GM18861 (cell line): ENCODE measurements at regions not wholly inside any gene's neighbourhood (a gene's known extent, or its start where the extent isn't known, plus 50 kb on each side); places are given as distances from the start of the nearest gene placed in this dataset.

ENCODE experiments used
- ATAC-seq: cut with Tn5 transposase; IDR thresholded peaks from one replicate; pipeline ENCODE4 v1.9.1; 2021; ENCODE audit not compliant: unreplicated experiment

DNA sequence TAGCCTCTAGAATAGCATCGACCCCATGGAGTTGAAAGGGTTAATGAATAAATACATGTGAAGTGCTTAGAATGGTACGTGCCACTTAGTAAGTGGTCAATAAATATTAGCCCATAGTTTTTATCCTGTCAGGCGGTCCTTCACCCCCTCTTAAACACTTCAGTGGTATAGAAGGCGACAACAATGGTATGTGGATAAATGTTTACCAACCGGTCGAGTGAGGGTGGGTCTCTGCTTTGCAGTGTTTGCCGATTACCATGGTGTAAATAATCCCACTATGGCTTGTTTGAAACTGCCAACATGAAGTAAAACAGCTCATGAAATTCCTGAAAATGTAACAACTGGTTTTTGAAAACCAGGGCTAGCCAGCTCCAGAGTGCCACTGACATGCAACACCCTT, 541.2 kb downstream of the BUD13 start:
- no peak for ATAC-seq

DNA sequence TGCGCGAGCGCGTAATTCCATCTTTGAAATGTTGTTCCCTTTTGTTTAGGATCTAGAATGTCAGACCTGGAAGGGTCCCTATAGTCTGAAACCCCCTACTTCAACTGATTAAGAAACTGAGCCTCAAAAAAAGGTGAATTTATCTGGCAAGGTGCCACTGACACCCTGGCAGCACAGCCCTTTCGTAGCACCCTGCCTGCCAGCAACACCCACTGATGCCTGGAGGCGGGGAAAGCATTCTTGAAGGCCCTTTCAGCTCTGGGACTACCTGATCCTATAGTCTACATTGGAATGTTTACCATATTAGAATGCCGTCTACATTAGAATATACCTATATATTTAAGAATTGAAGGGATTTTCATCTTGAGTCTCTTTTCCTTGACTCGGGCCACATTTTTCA, 542.3 kb downstream of the BUD13 start:
- ATAC-seq = no peak

DNA sequence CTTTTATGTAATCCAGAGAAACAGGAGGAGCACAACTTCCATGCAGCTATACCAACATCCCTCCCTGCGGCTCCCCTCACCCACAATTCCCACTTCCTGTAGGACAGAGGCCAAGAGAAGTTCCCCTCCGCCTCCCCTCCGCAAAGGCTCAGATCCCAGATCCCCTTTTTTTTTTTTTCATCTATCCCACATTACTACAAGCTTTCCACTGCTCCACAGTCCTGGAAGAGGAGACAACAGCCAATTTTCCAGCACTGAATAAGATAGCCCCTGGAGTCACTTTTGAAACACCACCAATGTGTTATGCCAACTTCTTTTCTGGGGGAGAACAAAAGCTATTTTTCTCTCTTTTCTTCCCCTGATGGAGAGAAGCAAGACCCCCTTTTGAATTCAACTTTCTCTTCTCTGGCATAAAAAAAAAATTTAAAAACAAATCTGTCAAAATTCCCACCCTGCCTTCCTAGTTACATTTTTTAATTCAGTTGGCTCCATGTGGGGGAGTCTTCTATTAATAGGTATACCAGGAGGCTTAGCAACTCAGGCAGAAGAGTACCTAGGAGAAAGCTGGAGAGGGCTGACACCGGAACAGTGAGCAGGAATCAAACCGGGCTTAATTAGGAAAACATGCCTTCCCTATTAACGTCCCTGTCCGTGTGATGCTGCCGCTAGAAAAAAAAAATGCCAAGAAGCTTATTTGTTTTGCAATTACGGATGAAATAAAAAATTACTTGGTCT, 543.4 kb downstream of the BUD13 start:
- no peak for ATAC-seq

DNA sequence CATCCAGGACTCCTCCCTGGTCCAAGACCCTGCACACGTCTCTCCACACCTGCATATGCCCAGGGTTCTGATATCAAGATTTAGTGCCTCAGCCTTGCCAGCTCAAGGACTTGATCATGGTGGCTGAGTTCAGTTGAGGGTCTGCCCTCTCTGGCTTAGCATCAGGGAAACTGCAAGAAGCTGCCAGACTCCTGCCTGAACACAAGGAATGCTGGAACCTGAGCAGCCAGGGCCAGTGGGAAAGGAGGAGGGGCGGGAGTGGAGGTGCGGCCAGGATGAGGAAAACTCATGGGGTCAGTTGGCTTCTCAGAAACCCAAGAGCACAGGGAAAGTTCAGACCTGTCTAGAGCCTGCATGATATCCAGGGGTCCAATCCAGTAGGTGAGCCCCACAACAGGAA, 546.1 kb downstream of the BUD13 start:
- no peak for ATAC-seq

DNA sequence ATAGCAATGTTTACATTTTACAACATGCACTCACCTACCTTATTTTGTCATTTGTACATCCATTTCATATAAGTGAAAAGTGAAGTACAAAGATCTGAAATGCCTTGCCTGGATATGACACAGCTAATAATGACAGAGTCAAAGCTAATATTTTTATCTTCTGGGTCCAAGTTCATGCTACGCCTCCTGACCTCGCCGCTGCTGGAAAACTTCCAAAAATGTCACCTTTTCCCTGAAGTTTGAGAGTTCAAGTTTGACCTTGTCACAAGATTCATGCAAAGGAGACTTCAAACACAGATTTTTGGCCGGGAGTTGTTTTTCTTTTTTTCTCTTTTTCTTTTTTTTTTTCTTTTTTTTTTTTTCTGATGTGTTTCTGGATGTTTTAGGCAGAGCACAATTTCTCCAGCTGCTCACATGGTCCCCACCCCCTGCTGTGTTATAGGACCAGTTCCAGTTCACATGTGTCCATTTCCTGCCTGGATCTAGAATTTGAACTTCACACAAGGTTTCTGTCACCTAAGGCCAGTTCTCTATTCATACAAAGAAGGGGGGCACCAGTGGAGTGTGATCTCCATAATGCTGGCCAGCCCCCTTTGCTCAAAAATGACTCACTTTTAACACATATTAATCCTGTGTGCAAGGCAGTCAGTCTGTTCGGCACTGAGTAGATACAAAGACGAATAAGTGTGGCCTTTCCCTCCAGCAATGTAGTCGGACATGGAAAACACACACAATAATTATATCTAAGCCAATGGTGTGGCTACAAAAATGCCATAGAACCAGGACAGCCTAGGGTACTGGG, 546.8 kb downstream of the BUD13 start:
- ATAC-seq = no peak

DNA sequence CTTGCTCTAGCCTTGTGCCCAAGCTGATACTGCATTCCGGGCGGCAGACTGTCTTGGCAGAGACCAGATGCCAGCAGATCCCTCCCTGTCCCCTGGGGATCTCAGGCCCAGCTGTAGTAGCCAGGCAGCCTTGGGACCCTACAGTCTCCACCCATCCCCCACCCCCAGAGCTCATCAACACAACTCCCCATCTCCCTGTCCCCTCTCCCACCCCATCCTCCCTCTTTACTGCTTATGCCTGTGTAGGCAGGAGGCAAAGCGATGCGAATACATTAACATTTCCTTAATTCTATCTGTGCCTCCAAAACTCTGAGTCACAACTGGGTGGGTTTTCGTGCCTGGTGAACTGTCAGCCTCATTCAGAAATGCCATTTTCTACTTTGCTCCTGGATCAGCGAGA, 547.6 kb downstream of the BUD13 start:
- no peak for ATAC-seq

DNA sequence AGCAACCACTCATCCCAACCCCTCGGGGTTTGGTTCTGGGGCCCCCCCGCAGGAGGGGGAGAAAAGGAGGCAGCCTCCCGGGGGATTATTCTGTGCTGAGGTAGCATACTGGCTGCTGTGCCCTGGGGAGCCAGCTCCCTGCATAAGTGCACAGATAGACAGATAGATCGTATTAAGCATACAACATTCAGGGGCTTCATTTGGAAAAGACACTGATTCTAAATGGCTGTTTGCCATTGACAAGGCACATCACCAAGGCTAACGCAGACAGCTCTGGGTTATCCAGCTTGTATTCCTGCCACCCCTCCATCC, 547.9 kb downstream of the BUD13 start:
- no peak for ATAC-seq

DNA sequence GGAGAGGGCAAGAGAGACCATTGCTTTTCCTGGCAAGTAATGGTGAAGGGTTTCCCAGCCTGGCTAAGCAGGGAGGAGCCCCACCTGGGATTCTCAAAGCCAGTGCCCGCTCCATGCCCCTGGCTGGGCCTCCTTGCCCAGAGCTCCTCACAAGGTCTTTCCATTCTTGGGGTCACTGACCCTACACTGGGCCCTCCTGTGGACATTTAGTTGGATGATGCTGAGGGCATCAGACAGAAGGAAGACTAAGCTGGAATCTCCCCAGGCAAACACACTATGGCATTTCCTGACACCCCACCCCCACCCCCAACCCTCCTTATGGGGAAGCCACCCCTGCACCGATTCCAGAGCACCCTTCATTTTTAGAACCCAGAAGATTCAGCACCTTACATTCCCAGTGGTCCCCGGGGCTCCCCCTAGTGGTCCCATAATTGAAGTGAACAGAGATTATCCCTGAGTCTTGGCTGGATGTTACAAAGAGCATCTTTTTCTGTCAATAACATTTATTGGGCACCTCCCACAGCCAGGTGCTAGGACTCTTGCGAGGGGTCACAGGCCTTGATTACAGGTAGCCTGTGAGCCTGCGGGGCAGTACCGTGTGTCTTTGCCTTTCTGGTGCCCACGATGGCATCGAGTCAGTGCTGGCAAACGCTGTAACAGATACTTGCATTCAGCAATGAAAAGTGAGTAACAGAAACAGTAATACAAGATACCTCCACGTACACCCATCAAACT, 548.5 kb downstream of the BUD13 start:
- ATAC-seq = no peak

DNA sequence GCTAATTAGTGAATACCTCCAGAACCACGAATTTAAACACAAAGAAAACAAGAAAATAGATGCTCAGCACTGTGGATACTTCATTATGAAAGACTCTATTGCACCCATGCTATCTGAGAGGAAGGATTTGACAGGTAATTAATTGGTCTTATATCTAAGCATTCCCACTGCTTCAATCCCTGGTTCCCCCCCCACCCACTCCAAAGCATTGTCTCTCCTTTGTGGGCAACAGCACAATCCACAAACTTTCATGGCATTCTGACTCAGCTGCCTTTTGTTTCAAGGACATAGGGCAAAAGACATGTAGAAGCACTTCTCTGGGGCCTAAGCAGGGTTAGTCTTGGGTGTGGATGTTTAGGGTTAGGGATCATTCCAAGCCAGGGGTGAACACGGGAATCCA, 551.4 kb downstream of the BUD13 start:
- ATAC-seq = no peak

DNA sequence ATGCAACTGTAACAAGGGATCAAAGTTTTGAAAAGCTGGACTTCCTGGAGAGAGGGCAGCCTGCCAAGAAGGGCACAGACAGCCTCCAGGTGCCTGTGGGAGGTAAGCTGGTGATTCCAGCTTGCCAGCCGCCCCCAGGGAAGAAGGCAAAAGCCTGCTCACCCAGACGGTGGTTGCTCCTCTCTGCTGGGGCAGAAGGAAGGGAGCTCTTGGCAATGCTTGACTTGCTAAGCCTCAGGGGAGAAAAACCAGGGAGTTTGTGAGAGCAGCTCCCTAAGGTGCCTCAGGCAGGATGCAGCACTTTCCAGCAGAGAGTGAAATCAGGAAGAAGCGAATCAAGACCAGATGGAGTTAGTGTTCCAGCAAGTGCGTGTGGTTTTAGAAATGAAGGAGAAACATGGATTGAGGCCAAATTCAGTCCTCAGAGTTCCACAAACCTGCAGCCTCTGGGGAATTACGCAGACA, 553.6 kb downstream of the BUD13 start:
- ATAC-seq = no peak

DNA sequence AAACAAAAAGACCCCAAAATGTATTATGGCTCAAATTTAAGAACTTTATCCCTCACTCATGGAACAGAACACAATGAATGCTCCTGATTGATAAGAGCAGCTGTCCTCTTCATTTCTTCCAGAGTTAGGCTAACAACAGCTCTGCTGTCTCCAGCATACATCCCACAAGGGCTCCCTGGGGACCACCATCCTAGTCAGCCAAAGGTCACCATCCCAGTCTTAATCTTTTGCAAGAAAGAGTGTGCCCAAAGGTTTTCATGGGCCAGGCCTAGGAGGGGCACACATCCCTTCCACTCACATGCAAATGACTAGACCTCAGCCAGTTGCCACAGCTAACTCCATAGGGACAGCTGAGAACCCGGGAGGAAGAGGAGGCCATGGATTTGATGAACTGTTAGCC, 555.3 kb downstream of the BUD13 start:
- no peak for ATAC-seq

DNA sequence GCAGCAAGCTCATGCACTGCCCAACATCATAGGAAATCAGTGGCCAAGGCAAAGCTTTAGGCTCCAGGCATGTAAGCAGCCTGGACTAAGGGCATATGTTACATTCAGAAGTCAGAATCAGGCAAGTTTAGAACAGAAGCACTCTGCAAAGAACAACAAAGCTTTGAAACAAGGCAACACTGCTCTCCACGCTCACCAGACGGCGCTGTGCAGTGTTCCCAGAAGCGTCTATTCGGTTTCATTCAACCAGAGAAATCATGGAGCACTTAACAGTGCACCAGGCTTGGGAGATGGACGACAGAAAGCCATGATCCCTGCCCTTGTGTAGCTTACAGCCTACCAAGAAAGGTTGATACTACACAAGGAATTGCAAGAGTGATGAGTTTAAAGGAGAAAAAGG, 555.8 kb downstream of the BUD13 start:
- no peak for ATAC-seq

DNA sequence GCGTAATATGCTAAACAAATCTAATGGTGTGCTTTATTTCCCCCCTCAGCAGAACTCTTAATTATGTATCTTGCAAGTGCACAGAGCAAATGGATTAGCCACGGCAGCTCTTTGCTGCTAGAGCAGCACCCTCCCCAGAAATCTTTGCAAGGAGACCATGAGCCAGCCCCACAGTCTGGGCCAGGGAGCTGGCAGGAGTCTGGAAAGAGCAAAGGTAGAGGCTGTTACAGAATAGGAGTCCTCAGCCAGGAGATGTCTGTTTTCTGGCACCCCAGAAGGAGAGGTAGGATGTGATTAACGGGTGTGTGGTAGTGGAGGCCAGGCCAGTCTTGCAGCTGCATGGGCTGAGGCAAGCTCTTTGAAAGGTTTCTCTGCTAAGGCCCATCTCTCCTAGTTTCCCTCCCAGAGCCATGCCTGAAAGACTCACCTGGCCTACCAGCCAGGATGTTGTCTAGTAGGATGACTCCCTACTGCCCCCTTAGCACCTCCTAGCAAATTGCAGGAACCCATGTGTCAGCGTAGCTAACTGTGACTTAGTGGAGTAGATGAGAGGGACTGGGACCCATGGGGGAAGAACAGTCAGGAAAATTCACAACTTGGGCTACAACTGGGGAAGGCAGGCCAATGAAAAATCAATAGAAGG, 557.2 kb downstream of the BUD13 start:
- no peak for ATAC-seq

DNA sequence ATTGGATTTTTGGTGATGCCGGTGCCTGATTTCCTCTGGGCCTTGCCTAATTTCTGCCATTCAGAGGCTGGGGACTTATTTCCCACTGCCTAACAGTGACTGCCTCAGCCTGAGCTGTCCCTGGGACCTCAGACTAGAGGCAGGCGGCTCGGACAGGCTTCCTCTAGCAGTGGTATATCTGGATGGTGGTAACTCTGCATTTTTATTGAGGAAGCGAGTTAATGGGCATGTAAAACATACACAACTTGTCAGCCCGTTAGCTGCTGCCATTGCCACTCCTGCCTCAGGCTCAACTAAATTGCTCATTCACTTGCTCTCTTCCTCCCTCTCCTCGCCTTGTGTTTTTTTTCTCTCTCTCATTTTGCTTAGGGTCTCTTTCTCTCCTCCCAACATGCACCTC, 561.6 kb downstream of the BUD13 start:
- ATAC-seq = no peak

DNA sequence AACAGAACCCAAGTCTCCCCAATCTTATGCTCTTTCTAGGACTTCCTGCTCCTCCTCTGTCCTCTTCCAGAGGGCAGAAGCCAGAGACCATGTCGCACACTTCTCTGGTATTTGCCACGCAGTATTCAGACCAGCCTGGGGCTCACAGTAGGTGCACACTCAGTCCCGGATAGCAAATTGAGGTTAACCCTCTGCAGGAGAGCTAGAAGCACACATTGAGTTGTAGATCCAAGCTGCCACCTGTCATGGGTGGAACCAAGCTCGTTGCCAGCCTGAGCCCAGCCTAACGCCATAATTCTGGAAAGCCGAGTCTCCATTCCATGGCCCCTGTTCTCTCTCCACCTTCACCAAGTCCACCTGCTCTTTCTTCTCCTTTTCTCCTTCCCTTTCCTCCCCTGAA, 562.1 kb downstream of the BUD13 start:
- ATAC-seq = no peak

DNA sequence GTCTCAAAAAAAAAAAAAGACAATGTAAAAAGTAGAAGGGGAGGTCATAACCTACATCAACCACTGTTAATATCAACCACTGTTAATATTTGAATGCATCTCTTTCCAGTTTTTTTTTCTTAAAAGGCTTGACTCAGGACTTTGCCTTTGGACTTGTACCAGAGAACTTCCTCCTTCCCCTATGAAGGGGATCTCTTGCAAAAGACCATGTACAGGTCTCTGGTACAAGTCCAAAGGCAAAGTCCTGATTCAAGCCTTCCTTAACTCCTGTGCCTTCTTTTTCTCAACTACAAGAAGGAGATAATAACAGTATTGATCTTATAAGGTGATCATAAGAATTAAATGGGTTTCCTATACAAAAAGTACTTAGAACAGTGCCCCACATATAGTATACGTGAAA, 563.5 kb downstream of the BUD13 start:
- ATAC-seq = no peak

DNA sequence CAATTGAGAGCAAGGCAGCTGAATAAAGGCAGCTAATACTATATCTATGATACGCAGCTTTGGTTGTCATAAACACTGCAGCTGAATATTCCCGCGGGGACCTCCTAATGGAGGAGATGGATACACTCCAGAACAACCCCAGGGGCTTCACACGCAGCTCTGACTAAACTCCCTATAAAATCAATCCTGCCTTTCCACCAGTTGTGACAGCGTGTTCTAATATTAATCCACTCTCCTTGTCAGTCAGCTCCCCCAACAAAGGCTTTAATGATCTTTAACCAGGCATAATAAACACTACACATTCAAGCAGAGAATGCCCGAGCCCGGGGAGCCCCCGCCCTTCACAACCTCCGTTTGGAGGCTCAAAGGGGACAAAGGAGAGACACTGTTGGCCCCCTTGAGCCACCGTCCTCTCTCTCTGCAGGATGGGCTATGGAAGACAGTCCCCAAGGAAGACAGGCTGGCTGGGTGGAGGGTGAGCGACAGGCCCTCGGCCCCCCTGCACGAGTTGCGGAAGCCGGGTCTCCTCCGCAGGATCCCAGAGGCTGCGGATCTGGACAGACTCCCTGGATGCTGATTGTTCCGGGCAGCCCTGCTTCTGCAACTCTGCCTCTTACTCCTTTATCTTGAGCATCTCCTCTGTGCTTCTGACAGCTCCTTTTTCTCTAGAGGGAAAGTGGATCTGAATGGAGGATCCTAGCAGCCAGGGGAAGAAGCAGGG, 565.2 kb downstream of the BUD13 start:
- ATAC-seq = no peak

DNA sequence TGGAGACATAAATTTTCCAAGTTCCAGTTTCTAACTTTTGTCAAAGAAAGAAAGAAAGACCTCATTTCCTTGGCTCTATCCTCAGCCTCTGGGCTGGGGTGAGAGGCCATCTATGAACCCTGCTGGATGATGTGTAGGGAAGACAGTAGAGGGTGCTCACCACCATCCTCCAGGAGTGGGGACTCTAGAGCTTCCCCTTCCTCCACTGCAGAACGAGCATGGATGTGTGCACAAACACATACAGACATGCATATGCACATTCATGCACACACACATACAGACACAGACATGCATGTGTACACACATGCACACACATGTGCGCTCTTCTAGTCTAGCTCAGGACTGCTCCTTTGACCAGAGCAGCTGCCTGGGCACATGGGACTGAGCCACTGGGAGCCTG, 565.8 kb downstream of the BUD13 start:
- ATAC-seq = no peak

DNA sequence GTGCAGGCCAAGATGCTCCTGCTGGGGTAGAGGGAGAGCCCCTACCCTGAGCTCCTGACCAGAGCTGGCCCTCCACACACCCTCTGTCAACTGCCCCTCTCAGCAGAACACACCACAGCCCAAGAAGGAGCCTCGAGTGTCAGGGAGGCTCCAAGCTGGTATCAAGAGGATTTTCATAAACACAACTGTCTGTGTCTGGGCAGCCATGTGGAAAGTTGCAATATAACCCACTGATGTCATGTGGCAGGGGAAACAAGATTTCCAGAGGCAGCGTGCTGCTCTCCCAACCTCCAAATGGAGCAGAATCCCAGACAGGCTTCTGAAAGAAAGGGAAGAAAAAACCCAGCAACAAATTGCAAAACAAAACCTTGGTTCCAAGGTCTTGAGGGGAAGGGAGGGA, 569.9 kb downstream of the BUD13 start:
- no peak for ATAC-seq

DNA sequence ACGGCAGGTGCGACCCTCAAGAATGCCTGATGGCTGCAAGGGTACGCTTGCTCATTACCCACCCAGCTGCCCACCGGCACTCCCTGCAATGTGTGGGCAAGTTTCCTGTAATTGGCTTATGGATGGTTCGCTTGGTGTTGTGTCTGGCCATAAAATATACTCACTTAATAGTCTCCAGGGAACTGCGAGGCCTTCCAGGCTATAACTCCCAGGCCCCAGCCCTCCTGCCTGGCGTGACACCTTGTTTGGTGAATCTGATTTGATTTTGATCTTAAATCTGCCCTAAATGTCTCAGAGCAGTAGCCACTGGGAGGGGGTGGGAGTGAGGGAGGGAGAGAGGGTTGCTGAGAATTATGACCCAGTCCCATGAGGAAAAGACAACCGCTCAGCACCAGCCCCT, 572.2 kb downstream of the BUD13 start:
- no peak for ATAC-seq

DNA sequence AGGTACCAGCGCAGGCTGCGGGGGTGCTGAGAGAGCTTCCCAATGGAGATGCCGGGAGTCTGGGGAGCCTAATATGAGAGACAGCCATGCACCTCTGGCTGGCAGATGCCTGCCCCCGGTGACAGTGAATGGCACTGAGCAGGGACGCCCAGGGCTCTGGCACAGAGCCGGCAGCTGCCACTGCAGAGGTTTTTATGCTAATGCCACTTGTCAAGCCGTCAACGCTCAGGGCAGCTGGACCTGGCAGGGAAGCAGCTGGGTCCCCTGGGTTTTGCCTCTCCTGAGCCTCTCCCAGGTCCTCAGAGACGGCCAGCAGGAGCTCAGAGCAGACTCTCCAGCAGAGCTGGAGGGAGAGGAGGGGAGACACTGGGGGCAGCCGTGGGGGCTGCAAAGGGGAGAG, 573.6 kb downstream of the BUD13 start:
- ATAC-seq = no peak
